Testis (tissue), 2 donors: ENCODE measurements at regions not wholly inside any gene's neighbourhood (a gene's known extent, or its start where the extent isn't known, plus 50 kb on each side); places are given as distances from the start of the nearest gene placed in this dataset.

Experiments used
- POLR2A ChIP-seq: fragments of 450-650 bp; IDR thresholded peaks from one replicate; pipeline ENCODE4 v1.6.1; 2017; ENCODE audit warnings: antibody characterized with exemption, mild to moderate bottlenecking, moderate library complexity
- TF ChIP-seq, protein P1 (sequence below), 3 experiments: fragments of 450-650 bp in 2 of 3; fragments of 200-600 bp in 1 of 3; sonication (generic) in 1 of 3; IDR thresholded peaks; one replicate each; pipeline ENCODE4 v1.5.1; 2016 to 2019; ENCODE audit warnings: antibody characterized with exemption in 3 of 3, mild to moderate bottlenecking in 2 of 3, moderate library complexity in 1 of 3

DNA sequence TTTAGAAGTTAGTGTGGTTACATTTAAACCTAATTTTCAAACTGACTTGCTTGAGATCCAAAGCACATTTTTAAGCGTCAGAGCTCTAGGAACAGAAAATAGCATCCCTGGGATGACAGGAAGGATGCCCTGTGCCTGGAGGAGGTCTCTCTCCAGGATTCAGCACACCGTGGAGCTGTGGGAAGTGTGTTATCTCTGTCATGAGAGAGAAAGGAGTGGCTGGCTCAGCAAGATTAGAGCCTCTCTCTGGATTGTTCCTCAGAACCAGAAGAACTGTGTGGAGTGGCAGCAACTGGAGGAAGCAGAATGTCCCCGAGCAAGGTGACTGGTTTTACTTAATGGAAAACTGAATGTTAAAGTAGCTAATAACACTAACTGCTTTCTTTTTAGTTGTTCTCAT is 233.6 kb upstream of the TGFBR2 start:
- TF ChIP-seq, protein P1, sequence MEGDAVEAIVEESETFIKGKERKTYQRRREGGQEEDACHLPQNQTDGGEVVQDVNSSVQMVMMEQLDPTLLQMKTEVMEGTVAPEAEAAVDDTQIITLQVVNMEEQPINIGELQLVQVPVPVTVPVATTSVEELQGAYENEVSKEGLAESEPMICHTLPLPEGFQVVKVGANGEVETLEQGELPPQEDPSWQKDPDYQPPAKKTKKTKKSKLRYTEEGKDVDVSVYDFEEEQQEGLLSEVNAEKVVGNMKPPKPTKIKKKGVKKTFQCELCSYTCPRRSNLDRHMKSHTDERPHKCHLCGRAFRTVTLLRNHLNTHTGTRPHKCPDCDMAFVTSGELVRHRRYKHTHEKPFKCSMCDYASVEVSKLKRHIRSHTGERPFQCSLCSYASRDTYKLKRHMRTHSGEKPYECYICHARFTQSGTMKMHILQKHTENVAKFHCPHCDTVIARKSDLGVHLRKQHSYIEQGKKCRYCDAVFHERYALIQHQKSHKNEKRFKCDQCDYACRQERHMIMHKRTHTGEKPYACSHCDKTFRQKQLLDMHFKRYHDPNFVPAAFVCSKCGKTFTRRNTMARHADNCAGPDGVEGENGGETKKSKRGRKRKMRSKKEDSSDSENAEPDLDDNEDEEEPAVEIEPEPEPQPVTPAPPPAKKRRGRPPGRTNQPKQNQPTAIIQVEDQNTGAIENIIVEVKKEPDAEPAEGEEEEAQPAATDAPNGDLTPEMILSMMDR (IDR thresholded peaks at IDR 0.05), result no peak
- no peak for TF ChIP-seq POLR2A
